ENCODE measurements at regions not wholly inside any gene's neighbourhood (a gene's known extent, or its start where the extent isn't known, plus 50 kb on each side); places are given as distances from the start of the nearest gene placed in this dataset.

DNA sequence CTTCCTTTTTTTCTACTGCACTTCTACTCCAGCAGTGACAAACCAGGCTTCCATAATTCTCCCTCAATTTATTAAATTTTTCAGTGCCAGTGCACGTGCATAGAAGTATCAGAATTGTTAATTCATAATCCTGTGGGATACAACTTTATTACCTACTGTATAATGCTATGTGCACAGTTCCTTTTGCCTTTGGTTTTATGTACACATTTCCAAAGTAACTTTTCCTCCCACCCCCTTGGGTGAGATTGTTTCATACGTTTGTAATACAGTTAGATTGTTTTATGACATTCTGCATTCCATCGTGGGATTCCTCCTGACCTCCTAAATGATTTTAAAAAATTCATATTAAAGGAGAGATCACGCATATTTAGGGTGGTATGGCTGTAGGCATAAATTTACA, 128.1 kb downstream of the TTC6 start:
- Mint-ChIP-seq H3K4me1 (no peaks in the 10 kb centered on the region), H3K4me3 (no peak overlapping the region), H3K27me3 (no peaks in the 10 kb centered on the region), H3K27ac (no peak overlapping the region), H3K9me3 (peaks cover 5% of the 10 kb centered on the region), H3K36me3 (ENCODE audit: low read depth) (no peaks in the 10 kb centered on the region)
- intact Hi-C loops (cut with micrococcal nuclease) = no loop called here
- TF ChIP-seq, protein P1, sequence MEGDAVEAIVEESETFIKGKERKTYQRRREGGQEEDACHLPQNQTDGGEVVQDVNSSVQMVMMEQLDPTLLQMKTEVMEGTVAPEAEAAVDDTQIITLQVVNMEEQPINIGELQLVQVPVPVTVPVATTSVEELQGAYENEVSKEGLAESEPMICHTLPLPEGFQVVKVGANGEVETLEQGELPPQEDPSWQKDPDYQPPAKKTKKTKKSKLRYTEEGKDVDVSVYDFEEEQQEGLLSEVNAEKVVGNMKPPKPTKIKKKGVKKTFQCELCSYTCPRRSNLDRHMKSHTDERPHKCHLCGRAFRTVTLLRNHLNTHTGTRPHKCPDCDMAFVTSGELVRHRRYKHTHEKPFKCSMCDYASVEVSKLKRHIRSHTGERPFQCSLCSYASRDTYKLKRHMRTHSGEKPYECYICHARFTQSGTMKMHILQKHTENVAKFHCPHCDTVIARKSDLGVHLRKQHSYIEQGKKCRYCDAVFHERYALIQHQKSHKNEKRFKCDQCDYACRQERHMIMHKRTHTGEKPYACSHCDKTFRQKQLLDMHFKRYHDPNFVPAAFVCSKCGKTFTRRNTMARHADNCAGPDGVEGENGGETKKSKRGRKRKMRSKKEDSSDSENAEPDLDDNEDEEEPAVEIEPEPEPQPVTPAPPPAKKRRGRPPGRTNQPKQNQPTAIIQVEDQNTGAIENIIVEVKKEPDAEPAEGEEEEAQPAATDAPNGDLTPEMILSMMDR (IDR thresholded peaks at IDR 0.05) = no peak
- ChIA-PET POLR2A (no interaction called here), CTCF (no interaction called here)
- DNase-seq (no peak), ATAC-seq (ENCODE audit: low read depth) (no peak)

DNA sequence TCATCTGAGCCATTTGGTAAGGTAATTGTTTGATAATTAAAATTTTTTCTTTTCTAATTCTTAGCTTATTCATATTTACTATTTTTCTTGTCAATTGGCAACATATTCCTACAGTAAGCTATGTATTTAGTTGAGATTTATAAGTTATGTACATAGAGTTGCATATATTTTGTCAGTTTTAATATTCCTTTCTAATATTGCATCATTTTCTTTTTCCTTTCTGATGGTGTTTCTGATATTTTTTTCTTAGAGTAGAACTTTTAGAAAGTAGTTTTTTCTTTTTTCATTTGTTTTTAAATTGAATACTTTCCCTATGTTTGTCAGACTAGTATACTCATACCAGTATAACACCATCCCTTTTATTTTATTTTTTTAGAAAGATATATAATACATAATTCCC, 131.3 kb downstream of the TTC6 start:
- Mint-ChIP-seq H3K4me3 (no peak overlapping the region), H3K27me3 (no peaks in the 10 kb centered on the region), H3K9me3 (peaks cover 5% of the 10 kb centered on the region), H3K27ac (no peak overlapping the region), H3K36me3 (ENCODE audit: low read depth) (no peaks in the 10 kb centered on the region), H3K4me1 (no peaks in the 10 kb centered on the region)
- ATAC-seq (ENCODE audit: low read depth) (no peak), DNase-seq (no peak)
- TF ChIP-seq, protein P1 (IDR thresholded peaks at IDR 0.05) = no peak
- intact Hi-C loops (cut with micrococcal nuclease) = no loop called here
- ChIA-PET POLR2A (no interaction called here), CTCF (no interaction called here)

DNA sequence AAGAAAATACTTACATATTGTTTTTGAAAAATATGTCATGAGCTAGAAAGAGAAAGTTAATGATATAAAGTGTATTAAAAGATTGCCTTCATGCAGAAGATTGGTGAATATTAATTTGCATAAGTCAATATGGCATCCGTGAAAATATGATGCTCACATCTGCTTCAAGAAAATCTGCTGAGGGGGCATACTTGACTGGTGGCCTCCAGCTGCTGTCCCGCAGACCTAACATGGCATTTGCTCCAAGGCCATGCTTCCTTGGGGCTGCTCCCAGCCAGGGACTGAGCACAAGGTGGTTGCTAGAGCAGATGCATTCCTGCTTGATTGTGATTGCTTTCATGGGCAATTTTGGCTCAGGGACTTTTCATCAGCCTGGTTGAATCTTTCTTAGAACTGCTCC, 133.8 kb downstream of the TTC6 start:
- no peaks in the 10 kb centered on the region for H3K36me3 Mint-ChIP-seq (ENCODE audit: low read depth)
- no peak for ATAC-seq (ENCODE audit: low read depth)
- H3K27ac Mint-ChIP-seq = no peak overlapping the region
- no peaks in the 10 kb centered on the region for H3K4me1 Mint-ChIP-seq
- no peaks in the 10 kb centered on the region for H3K9me3 Mint-ChIP-seq
- POLR2A ChIA-PET = no interaction called here
- no peak for DNase-seq
- TF ChIP-seq, protein P1 (IDR thresholded peaks at IDR 0.05) = no peak
- CTCF ChIA-PET = no interaction called here
- intact Hi-C loops (cut with micrococcal nuclease) = no loop called here
- H3K4me3 Mint-ChIP-seq = no peak overlapping the region
- no peaks in the 10 kb centered on the region for H3K27me3 Mint-ChIP-seq

DNA sequence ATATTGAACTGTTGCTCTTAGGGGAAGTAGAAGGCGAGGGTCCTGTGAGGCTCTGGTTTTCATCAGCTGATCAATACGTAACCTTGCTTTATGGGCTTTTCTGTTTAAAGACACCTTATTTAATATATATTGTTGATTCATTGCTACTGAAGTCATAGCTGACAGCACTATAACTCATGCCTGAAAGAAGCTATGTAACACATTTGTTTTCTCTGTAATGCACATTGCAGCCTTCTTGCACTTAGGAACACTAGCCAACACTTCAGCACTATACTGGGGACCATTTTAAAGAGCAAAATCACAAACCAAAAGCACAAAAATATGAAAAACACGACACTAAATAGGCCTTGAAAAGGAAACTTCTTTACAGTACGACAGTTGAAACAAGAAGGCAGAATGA, 135.7 kb downstream of the TTC6 start:
- Mint-ChIP-seq H3K27me3 (no peaks in the 10 kb centered on the region), H3K27ac (no peak overlapping the region), H3K36me3 (ENCODE audit: low read depth) (no peaks in the 10 kb centered on the region), H3K4me1 (no peaks in the 10 kb centered on the region), H3K9me3 (no peaks in the 10 kb centered on the region), H3K4me3 (no peak overlapping the region)
- intact Hi-C loops (cut with micrococcal nuclease) = no loop called here
- ATAC-seq (ENCODE audit: low read depth) (no peak), DNase-seq (no peak)
- ChIA-PET CTCF (no interaction called here), POLR2A (no interaction called here)
- TF ChIP-seq, protein P1 (IDR thresholded peaks at IDR 0.05) = no peak

DNA sequence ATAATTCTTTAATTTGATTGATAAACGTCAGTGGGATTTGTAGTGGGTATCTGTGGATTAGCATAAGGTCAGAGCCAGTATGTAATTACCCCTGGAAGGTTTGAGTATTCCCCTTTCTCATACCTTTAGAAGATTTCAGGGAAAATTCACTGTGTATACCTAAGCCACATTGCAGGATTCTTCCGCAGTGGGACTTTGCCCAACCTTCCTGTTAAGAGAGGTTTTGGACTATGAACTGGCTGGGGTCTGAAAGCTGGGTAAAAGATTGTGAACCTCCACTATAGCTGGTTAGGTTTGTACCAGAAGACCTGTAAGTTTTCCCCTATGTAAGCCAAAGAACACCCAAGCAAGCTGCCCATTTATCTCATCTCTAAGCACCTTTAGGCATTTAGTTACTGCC, 150.2 kb downstream of the TTC6 start:
- H3K4me3 Mint-ChIP-seq = no peak overlapping the region
- CTCF ChIA-PET = no interaction called here
- no peak for DNase-seq
- H3K36me3 Mint-ChIP-seq (ENCODE audit: low read depth) = no peaks in the 10 kb centered on the region
- POLR2A ChIA-PET = no interaction called here
- H3K27me3 Mint-ChIP-seq = no peaks in the 10 kb centered on the region
- no peaks in the 10 kb centered on the region for H3K4me1 Mint-ChIP-seq
- no peak overlapping the region for H3K27ac Mint-ChIP-seq
- no peak for ATAC-seq (ENCODE audit: low read depth)
- intact Hi-C loops (cut with micrococcal nuclease) = no loop called here
- peaks cover 2% of the 10 kb centered on the region for H3K9me3 Mint-ChIP-seq
- TF ChIP-seq, protein P1 (IDR thresholded peaks at IDR 0.05) = no peak
